Small intestine (tissue), 7 donors: ENCODE measurements at regions not wholly inside any gene's neighbourhood (a gene's known extent, or its start where the extent isn't known, plus 50 kb on each side); places are given as distances from the start of the nearest gene placed in this dataset.
A peak's percentile ranks its signal among the peaks of the same experiment; 100 is the strongest.

Experiments used
- DNase-seq, 2 donors: peaks; one replicate each; pipeline versions ENCODE4 v3.0.0 to v3.0.0-alpha.2; 2013
- FAIRE-seq: peaks from 2 replicates; lab custom pipeline; 2012; peaks lifted over from hg19 to GRCh38; lab: Jason Lieb, UNC
- H3K27ac ChIP-seq, 3 donors: one replicate each; pipeline ENCODE4 v1.5.1; 2013; ENCODE audit warnings: low read length in 2 of 3, mild to moderate bottlenecking in 2 of 3, control low read depth in 1 of 3, inconsistent platforms in 1 of 3, low read depth in 1 of 3, moderate library complexity in 1 of 3
- H3K27me3 ChIP-seq, 3 donors: one replicate each; pipeline ENCODE4 v1.6.1; 2013; ENCODE audit warnings: low read length in 3 of 3, inconsistent platforms in 1 of 3; ENCODE audit not compliant: control insufficient read depth in 3 of 3, insufficient read depth in 3 of 3
- H3K36me3 ChIP-seq, 3 donors: one replicate each; pipeline ENCODE4 v1.6.1; 2013; ENCODE audit warnings: low read length in 3 of 3, inconsistent platforms in 1 of 3, low read depth in 1 of 3, mild to moderate bottlenecking in 1 of 3, moderate library complexity in 1 of 3; ENCODE audit not compliant: control insufficient read depth in 3 of 3, insufficient read depth in 2 of 3
- H3K4me1 ChIP-seq, 3 donors: one replicate each; pipeline ENCODE4 v1.6.1; 2013; ENCODE audit warnings: low read length in 2 of 3, inconsistent platforms in 1 of 3, low read depth in 1 of 3, mild to moderate bottlenecking in 1 of 3, moderate library complexity in 1 of 3; ENCODE audit not compliant: control insufficient read depth in 3 of 3, insufficient read depth in 2 of 3
- H3K4me3 ChIP-seq, 3 donors: one replicate each; pipeline ENCODE4 v1.5.1; 2013; ENCODE audit warnings: low read length in 3 of 3, control low read depth in 1 of 3, inconsistent platforms in 1 of 3, low read depth in 1 of 3, mild to moderate bottlenecking in 1 of 3, moderate library complexity in 1 of 3
- H3K9me3 ChIP-seq, 2 donors: one replicate each; pipeline ENCODE4 v1.6.1; 2013; ENCODE audit warnings: low read depth in 1 of 2, low read length in 1 of 2; ENCODE audit not compliant: control insufficient read depth in 2 of 2, insufficient read depth in 1 of 2
- WGBS, 3 donors: extraction: QIAGEN DNeasy Blood & Tissue Kit; methylation state at CpG; one replicate each; pipeline ENCODE4 v1.1.7; 2013; 5-methylcytosine and 5-hydroxymethylcytosine counted together
- donor health status: healthy with polysubstance abuse.
- donor health status: control.
- donor health status: control.
- donor health status: Bipolar disorder and iron deficiency.
- donor health status: healthy.

DNA sequence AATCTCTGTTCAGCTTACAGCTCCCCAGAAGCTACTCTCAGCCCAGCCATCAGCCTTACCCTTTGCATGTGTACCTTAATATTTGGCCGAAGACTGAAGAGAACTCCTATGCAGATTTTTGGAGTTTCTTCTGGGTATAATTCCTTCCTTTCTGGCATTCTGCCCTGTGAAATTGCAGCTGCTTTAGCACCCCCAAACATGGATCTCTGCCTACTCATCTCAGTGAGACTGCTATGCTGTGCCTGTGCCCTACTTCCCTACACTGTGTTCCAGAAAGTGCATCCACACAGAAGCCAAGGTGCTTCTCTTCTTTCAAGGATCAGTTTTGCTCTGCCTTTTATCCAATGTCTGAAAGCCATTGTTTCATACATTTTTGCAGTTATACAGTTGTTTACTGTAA, 81.6 kb downstream of the NPY start:
- Histone ChIP-seq H3K36me3 (no peaks in the 10 kb centered on the region), H3K9me3 (no peaks in the 10 kb centered on the region), H3K27me3 (no peaks in the 10 kb centered on the region), H3K4me1 (no peaks in the 10 kb centered on the region), H3K27ac (no peak overlapping the region), H3K4me3 (no peak overlapping the region)
- FAIRE-seq (no peak), DNase-seq (no peak)
- WGBS, 3 donors, result 9 to 54% (median 51%) methylated on average over 1 of the region's 1 CpG

DNA sequence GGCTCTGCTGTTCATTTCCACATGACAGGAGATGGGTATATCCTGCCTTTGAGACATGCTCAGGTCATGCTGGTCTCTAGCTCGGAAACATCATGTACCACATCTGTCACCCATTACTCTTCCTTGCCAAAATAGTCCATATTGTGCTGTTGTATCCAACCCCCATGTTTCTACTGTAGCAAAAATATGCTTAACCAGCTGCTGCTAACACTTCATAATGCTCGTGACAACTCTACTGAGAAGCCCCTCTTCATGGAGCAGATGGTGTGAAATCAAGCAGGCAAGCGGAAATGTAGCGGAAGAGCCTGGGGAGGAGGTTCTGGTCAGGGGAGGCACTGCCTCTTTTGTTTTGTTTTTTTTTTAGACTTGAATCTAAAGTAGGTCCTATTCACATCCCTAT, 82.9 kb downstream of the NPY start:
- DNase-seq, result no peak
- 70 to 87% (median 84%) methylated on average over 4 of the region's 4 CpGs for WGBS, 3 donors
- H3K27ac ChIP-seq, result no peak overlapping the region
- no peak overlapping the region for H3K4me3 ChIP-seq
- no peaks in the 10 kb centered on the region for H3K27me3 ChIP-seq
- no peaks in the 10 kb centered on the region for H3K4me1 ChIP-seq
- no peak for FAIRE-seq
- H3K36me3 ChIP-seq, result no peaks in the 10 kb centered on the region
- no peaks in the 10 kb centered on the region for H3K9me3 ChIP-seq

DNA sequence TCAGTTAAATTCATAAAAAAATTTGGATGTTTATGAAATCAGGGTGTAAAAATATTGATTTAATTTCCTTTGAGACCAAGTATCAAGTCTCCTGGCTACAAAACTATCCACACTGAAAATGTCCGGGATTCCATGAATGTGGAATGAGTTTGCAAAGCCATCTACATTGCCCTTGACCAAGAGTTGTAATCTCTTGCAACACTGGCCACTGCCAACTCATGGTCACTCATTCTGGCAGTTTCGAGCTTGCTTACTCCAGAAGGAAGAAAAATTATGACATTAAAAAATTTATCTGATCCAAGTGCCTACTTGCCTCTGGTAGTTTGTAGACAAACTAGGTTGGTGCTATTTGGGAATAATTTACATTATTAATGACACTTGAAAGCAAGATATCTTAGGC, 84.2 kb downstream of the NPY start:
- no peak overlapping the region for H3K4me3 ChIP-seq
- WGBS, 3 donors, result 75 to 87% (median 87%) methylated on average over 2 of the region's 2 CpGs
- no peaks in the 10 kb centered on the region for H3K36me3 ChIP-seq
- no peak for DNase-seq
- H3K27ac ChIP-seq, result no peak overlapping the region
- no peaks in the 10 kb centered on the region for H3K9me3 ChIP-seq
- no peak for FAIRE-seq
- no peaks in the 10 kb centered on the region for H3K27me3 ChIP-seq
- no peaks in the 10 kb centered on the region for H3K4me1 ChIP-seq

DNA sequence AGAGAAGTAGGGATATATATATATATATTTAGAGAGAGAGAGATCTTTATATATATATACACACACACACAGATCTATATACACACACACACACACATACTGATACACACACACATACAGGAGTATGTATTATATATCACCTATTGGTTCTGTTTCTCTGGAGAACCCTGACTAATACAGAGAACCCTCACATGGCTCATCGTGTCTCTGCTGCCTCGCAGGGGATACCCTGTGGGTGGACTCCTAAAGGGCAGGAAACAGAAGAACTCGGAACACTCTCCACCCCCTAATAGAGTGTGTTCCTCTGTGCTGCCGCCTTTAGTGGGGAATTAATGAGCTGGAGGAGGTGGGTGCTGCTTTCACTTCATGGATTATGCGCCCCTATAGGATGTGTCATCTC, 86.6 kb downstream of the NPY start:
- DNase-seq (no peak), FAIRE-seq (no peak)
- Histone ChIP-seq H3K9me3 (no peaks in the 10 kb centered on the region), H3K36me3 (no peaks in the 10 kb centered on the region), H3K27ac (no peak overlapping the region), H3K4me1 (peaks cover 0 to 4% (median 0%) of the 10 kb centered on the region in 3 donors), H3K27me3 (no peaks in the 10 kb centered on the region), H3K4me3 (no peak overlapping the region)
- WGBS, 3 donors, result 79 to 91% (median 80%) methylated on average over 5 of the region's 5 CpGs

DNA sequence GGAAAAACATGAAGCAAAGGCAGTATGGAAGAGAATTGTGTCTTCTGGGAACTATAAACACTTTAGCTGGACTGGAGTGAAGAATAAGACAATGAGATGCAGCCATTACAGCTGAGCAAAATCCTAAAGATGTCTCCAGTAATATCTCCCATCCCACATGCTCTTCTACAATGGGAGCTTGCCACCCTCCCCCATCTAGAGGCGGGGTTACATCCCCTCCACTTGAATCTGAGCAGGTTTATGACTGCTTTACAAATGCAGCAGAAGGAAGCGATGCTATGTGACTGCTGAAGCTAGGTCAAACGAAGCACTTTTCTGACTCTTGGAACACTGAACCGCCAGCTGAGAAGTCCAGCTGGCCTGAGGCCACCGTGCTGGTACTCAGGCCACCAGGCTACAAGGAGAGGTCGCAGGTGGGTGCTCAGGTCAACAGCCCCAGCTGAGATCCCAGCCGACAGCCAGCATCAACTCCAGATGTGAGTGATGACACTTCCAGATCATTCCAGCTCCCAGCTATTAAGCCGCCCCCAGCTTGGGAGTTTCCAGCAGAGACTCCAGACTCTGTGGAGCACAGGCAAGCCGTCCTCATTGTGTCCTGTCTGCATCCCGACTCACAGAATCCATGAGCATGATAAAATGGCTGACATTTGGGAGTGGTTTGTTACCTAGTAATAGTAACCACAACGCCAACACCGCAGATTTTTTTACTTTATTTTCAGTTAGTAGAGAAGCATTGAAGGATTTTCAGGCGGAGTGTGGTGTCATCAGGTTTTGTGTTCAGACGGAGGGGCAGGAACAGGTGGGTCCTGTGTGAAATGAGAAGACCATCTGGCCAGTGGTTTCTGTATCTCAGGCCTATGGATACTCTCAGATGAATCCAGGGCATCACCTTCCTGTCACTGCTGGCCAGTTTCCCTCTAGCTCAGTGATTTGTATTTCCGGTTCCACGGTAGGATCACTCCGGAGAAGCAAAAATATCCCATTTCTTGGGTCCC, 89.3 kb downstream of the NPY start:
- no peak for DNase-seq

DNA sequence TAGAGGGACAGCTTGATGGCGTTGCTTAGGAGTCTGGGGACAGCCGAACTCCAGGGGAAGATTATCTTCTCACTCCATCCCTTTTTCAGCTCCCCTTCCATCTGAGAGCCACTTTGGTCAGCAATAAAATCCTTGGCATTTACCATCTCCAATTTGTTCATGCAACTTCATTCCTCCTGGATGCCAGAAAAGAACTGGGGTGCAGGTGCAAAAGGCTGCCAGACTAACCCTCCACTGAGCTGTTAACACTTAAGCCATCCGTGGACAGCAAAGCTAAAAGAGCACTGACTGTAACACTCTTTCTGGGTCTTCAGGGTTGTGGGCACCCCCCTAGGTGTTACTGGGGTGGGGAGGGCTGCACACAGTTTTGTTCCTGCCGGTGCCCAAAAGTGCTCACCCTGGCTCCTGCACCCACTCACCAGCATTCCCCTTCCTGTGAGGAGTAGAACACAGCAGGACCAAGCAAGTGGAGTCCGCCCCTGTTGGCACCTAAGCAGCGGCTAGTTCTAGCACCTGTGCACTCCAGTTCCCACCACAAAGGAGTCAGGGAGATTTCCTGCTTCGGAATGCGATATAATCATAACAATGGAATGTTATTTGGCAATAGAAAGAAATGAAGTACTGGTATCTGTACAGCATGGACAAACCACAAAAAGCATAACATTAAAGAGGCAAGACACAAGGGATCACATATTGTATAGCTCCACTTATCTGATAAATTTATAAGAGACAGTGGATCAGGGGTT, 95.1 kb downstream of the NPY start:
- no peaks in the 10 kb centered on the region for H3K27me3 ChIP-seq
- FAIRE-seq, result no peak

More for the DNA sequence above, 89.3 kb downstream of the NPY start:
- Histone ChIP-seq H3K9me3 (no peaks in the 10 kb centered on the region), H3K4me3 (no peak overlapping the region), H3K27ac (no peak overlapping the region), H3K4me1 (peaks cover 0 to 4% (median 0%) of the 10 kb centered on the region in 3 donors), H3K36me3 (no peaks in the 10 kb centered on the region), H3K27me3 (no peaks in the 10 kb centered on the region)
- WGBS, 3 donors, result 79 to 89% (median 83%) methylated on average over 17 of the region's 17 CpGs
- FAIRE-seq, result no peak

DNA sequence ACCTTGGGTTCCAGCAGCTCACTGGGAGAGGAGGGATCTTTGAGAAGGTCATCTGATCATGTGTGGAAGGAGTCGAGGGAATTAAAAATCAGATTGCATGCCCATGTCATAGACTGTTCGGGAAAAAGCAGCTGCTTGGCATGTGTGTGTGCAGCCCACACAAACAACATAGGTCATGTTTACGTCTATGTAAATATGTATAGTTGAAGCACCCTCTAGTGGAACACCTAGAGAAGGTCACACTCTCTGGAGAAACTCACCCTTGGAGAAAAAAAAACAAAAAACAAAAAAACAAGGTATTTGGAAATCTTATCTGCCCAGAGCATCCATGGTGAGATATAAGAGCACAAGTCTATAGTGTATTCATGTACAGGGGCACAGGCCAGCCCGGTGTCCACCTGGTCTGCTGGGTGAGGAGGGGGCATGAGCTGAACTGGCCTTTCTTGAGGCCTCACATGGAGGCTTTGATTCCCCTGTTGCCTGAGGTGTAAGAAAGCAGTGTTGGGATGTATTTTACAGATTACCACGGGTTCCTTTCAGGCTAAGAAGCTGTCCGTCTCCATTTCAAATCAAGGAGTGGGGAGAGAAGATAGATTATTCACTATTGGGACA, 98.0 kb downstream of the NPY start:
- H3K9me3 ChIP-seq, result no peaks in the 10 kb centered on the region
- H3K27ac ChIP-seq, result no peak overlapping the region
- DNase-seq, result peak; percentile 37 to 44
- H3K27me3 ChIP-seq, result no peaks in the 10 kb centered on the region
- H3K4me1 ChIP-seq, result no peaks in the 10 kb centered on the region
- no peak for FAIRE-seq
- WGBS, 3 donors, result 25 to 46% (median 31%) methylated on average over 6 of the region's 6 CpGs
- no peaks in the 10 kb centered on the region for H3K36me3 ChIP-seq
- H3K4me3 ChIP-seq, result no peak overlapping the region

More for the DNA sequence above, 95.1 kb downstream of the NPY start:
- H3K36me3 ChIP-seq, result no peaks in the 10 kb centered on the region
- DNase-seq, result no peak
- H3K4me3 ChIP-seq, result no peak overlapping the region
- H3K4me1 ChIP-seq, result peaks cover 0 to 4% (median 0%) of the 10 kb centered on the region in 3 donors
- H3K9me3 ChIP-seq, result no peaks in the 10 kb centered on the region
- 85 to 97% (median 89%) methylated on average over 8 of the region's 8 CpGs for WGBS, 3 donors
- no peak overlapping the region for H3K27ac ChIP-seq

DNA sequence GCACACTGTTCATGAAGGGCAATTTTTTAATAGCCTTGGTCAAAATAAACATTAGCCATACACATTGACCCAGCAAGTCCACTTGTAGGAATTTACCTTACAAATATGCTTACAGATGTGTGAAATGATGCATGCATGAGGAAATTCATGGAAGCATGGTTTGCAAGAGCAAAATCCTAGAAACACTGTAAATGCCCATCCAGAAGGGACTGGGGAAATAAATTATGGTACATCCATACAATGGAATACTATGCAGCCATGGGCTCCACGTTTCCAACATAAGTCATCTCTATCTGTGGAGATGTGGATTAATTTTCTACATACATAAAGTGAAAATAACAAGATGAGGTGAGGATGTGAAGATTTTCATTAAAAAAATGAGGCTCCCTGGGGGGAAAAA, 99.1 kb downstream of the NPY start:
- no peak overlapping the region for H3K27ac ChIP-seq
- no peak for FAIRE-seq
- H3K9me3 ChIP-seq, result no peaks in the 10 kb centered on the region
- H3K36me3 ChIP-seq, result no peaks in the 10 kb centered on the region
- WGBS, 3 donors, result 36 to 79% (median 61%) methylated on average over 1 of the region's 1 CpG
- H3K27me3 ChIP-seq, result no peaks in the 10 kb centered on the region
- H3K4me3 ChIP-seq, result no peak overlapping the region
- DNase-seq, result no peak
- H3K4me1 ChIP-seq, result no peaks in the 10 kb centered on the region
